Thyroid gland (tissue), 4 donors: ENCODE measurements at regions not wholly inside any gene's neighbourhood (a gene's known extent, or its start where the extent isn't known, plus 50 kb on each side); places are given as distances from the start of the nearest gene placed in this dataset.

Experiments
- POLR2A ChIP-seq, 2 donors: fragments of 450-650 bp; IDR thresholded peaks; one replicate each; pipeline ENCODE4 v1.6.1; 2017; ENCODE audit warnings: antibody characterized with exemption in 2 of 2, mild to moderate bottlenecking in 2 of 2, moderate library complexity in 1 of 2
- TF ChIP-seq, protein P1 (sequence below), 6 experiments: fragments of 200-600 bp in 3 of 6; fragments of 450-650 bp in 3 of 6; sonication (generic) in 3 of 6; IDR thresholded peaks; one replicate each; pipeline ENCODE4 v1.5.1; 2016 to 2019; ENCODE audit warnings: antibody characterized with exemption in 6 of 6, mild to moderate bottlenecking in 2 of 6, inconsistent platforms in 1 of 6, moderate library complexity in 1 of 6

DNA sequence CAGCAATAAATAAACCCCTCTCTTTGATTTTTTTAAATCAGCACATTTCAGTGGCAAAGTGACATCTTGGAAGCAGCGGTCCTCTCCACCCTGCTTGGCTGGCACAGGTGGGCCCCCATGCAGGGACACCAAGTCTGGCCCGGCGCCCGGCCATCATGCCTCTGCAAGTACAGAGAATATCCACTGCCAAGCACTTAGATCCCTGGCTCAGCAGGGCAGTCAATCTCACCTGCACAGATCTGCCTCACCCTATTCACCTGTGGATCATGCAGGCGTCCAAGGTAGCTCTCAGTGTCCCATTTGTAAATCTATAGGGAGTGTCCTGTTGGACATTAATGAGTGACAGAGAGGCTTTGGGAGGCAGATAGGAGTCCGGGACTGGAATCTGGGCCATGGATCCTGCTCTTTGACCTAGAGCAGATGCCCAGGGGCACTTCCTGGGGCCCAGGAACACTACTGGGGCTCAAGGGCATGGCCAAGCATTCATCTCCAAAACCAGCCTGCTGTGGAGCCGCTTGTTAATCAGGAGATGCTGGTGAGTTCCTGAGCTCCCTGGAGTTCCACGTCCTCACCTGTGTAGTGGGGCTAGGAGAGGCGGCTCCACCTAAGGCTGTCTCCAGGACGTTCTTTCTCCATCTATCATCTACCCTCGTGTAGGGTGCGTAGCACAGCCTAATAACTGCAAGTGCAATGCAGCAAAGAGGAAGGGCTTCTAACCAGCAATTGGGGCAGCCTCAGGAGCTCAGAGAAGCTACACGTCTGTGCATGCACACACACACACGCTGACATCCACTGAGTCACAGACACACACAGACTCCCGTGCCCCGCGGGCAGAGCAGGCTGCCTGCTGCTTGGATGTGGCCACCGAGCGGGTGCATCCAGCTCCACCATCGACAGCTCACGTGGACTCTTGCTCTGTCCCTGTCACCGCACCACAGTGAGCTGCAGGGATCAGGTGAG lies 123.6 kb downstream of the OAT start:
- TF ChIP-seq, protein P1, sequence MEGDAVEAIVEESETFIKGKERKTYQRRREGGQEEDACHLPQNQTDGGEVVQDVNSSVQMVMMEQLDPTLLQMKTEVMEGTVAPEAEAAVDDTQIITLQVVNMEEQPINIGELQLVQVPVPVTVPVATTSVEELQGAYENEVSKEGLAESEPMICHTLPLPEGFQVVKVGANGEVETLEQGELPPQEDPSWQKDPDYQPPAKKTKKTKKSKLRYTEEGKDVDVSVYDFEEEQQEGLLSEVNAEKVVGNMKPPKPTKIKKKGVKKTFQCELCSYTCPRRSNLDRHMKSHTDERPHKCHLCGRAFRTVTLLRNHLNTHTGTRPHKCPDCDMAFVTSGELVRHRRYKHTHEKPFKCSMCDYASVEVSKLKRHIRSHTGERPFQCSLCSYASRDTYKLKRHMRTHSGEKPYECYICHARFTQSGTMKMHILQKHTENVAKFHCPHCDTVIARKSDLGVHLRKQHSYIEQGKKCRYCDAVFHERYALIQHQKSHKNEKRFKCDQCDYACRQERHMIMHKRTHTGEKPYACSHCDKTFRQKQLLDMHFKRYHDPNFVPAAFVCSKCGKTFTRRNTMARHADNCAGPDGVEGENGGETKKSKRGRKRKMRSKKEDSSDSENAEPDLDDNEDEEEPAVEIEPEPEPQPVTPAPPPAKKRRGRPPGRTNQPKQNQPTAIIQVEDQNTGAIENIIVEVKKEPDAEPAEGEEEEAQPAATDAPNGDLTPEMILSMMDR (IDR thresholded peaks at IDR 0.05) = no peak
- no peak for TF ChIP-seq POLR2A (IDR thresholded peaks at IDR 0.05)
